ENCODE measurements at regions not wholly inside any gene's neighbourhood (a gene's known extent, or its start where the extent isn't known, plus 50 kb on each side); places are given as distances from the start of the nearest gene placed in this dataset.

DNA sequence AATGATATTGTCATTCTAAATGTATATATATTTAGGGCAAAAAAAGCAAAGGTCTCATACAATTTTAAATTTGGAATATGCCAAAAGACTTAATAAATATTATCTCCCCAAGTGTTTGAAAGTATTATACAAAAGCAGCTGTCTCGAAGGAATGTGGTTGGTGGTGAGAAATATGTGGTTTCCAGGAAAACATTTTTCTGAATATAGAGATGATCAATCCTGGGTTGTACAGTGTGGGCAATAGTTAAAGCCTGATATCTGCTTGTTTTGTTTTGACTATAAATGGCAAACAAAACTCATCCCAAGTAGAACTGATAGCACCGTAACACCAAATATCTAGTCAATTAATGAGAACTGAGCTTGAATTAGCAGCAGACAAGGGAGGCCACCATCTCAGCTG is 391.8 kb upstream of the CD180 start:
- Histone ChIP-seq H3K4me1 (peaks cover 0 to 16% (median 0%) of the 10 kb centered on the region in 4 donors), H3K27me3 (no peaks in the 10 kb centered on the region), H3K36me3 (no peaks in the 10 kb centered on the region), H3K27ac (no peak overlapping the region), H3K4me3 (no peak overlapping the region), H3K9me3 (peaks cover 0 to 6% (median 0%) of the 10 kb centered on the region in 4 donors)
- DNase-seq (ENCODE audit: low spot score in 2 of 2): no peak
- TF ChIP-seq, protein P1, sequence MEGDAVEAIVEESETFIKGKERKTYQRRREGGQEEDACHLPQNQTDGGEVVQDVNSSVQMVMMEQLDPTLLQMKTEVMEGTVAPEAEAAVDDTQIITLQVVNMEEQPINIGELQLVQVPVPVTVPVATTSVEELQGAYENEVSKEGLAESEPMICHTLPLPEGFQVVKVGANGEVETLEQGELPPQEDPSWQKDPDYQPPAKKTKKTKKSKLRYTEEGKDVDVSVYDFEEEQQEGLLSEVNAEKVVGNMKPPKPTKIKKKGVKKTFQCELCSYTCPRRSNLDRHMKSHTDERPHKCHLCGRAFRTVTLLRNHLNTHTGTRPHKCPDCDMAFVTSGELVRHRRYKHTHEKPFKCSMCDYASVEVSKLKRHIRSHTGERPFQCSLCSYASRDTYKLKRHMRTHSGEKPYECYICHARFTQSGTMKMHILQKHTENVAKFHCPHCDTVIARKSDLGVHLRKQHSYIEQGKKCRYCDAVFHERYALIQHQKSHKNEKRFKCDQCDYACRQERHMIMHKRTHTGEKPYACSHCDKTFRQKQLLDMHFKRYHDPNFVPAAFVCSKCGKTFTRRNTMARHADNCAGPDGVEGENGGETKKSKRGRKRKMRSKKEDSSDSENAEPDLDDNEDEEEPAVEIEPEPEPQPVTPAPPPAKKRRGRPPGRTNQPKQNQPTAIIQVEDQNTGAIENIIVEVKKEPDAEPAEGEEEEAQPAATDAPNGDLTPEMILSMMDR (IDR thresholded peaks at IDR 0.05): no peak
- TF ChIP-seq POLR2A (IDR thresholded peaks at IDR 0.05) (no peak), EP300 (IDR thresholded peaks at IDR 0.05) (no peak)
- 53 to 81% methylated on average over 2 of the region's 2 CpGs for WGBS, 2 donors

- no peak for DNase-seq (ENCODE audit: low spot score in 2 of 2)
- Histone ChIP-seq H3K4me3 (no peak overlapping the region), H3K27me3 (no peaks in the 10 kb centered on the region), H3K36me3 (no peaks in the 10 kb centered on the region), H3K27ac (no peak overlapping the region), H3K9me3 (peaks cover 0 to 9% (median 0%) of the 10 kb centered on the region in 4 donors), H3K4me1 (peaks cover 0 to 9% (median 0%) of the 10 kb centered on the region in 4 donors)
- TF ChIP-seq EP300 (IDR thresholded peaks at IDR 0.05): no peak
- TF ChIP-seq, protein P1 (IDR thresholded peaks at IDR 0.05): no peak
- TF ChIP-seq POLR2A (IDR thresholded peaks at IDR 0.05): no peak
Observed at GRCh38 chr5:67581203-67581602, 384.6 kb upstream of the CD180 start.

GRCh38 chr5:67578011-67578410 is 381.4 kb upstream of the CD180 start:
- H3K4me3 ChIP-seq: no peak overlapping the region
- H3K4me1 ChIP-seq: peaks cover 0 to 9% (median 0%) of the 10 kb centered on the region in 4 donors
- no peaks in the 10 kb centered on the region for H3K36me3 ChIP-seq
- TF ChIP-seq EP300 (IDR thresholded peaks at IDR 0.05) (no peak), POLR2A (IDR thresholded peaks at IDR 0.05) (no peak)
- TF ChIP-seq, protein P1 (IDR thresholded peaks at IDR 0.05): no peak
- WGBS, 2 donors: 47% methylated on average over 4 of the region's 4 CpGs
- H3K27me3 ChIP-seq: no peaks in the 10 kb centered on the region
- H3K9me3 ChIP-seq: peaks cover 0 to 12% (median 4%) of the 10 kb centered on the region in 4 donors
- H3K27ac ChIP-seq: no peak overlapping the region
- DNase-seq (ENCODE audit: low spot score in 2 of 2): no peak

GRCh38 chr5:67577424-67577823 is 380.8 kb upstream of the CD180 start:
- peaks cover 0 to 13% (median 6%) of the 10 kb centered on the region in 4 donors for H3K9me3 ChIP-seq
- H3K27me3 ChIP-seq: no peaks in the 10 kb centered on the region
- H3K4me3 ChIP-seq: no peak overlapping the region
- H3K27ac ChIP-seq: no peak overlapping the region
- no peak for TF ChIP-seq EP300 (IDR thresholded peaks at IDR 0.05)
- peaks cover 0 to 9% (median 0%) of the 10 kb centered on the region in 4 donors for H3K4me1 ChIP-seq
- no peak for DNase-seq (ENCODE audit: low spot score in 2 of 2)
- no peaks in the 10 kb centered on the region for H3K36me3 ChIP-seq

GRCh38 chr5:67576112-67576511 is 379.5 kb upstream of the CD180 start:
- Histone ChIP-seq H3K36me3 (no peaks in the 10 kb centered on the region), H3K9me3 (peaks cover 0 to 13% (median 6%) of the 10 kb centered on the region in 4 donors), H3K27ac (no peak overlapping the region), H3K27me3 (no peaks in the 10 kb centered on the region), H3K4me1 (peaks cover 0 to 9% (median 0%) of the 10 kb centered on the region in 4 donors), H3K4me3 (no peak overlapping the region)
- whole genome bisulfite sequencing, 2 donors: 92 to 98% methylated on average over 2 of the region's 2 CpGs
- no peak for DNase-seq (ENCODE audit: low spot score in 2 of 2)
- TF ChIP-seq POLR2A (IDR thresholded peaks at IDR 0.05) (no peak), EP300 (IDR thresholded peaks at IDR 0.05) (no peak)
- TF ChIP-seq, protein P1 (IDR thresholded peaks at IDR 0.05): no peak

DNA sequence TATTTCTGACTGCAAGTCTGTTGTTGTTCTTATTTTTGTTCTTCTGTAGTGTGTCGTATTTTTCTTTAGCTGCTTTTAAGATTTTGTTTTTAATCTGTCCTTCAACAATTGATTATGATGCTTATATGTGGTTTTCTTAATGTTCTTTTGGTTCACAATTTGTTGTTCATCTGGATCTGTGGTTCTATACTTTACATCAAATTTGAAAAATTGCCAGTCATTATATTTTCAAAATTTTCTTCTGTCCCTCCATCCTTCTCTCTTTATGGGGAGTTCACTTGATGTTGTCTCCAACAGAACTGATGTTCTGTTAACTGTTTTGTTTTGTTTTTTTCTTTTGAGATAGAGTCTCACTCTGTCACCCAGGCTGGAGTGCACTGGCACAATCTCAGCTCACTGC is 378.5 kb upstream of the CD180 start:
- Histone ChIP-seq H3K4me1 (peaks cover 0 to 9% (median 0%) of the 10 kb centered on the region in 4 donors), H3K36me3 (no peaks in the 10 kb centered on the region), H3K9me3 (peaks cover 0 to 13% (median 6%) of the 10 kb centered on the region in 4 donors), H3K27me3 (no peaks in the 10 kb centered on the region), H3K27ac (no peak overlapping the region), H3K4me3 (no peak overlapping the region)
- 92 to 94% methylated on average over 1 of the region's 1 CpG for WGBS, 2 donors
- DNase-seq (ENCODE audit: low spot score in 2 of 2): no peak
- no peak for TF ChIP-seq EP300 (IDR thresholded peaks at IDR 0.05)
- TF ChIP-seq, protein P1 (IDR thresholded peaks at IDR 0.05): no peak
- TF ChIP-seq POLR2A (IDR thresholded peaks at IDR 0.05): no peak

All from tibial nerve (tissue), 4 donors.